ENCODE measurements at regions not wholly inside any gene's neighbourhood (a gene's known extent, or its start where the extent isn't known, plus 50 kb on each side); places are given as distances from the start of the nearest gene placed in this dataset.

DNA sequence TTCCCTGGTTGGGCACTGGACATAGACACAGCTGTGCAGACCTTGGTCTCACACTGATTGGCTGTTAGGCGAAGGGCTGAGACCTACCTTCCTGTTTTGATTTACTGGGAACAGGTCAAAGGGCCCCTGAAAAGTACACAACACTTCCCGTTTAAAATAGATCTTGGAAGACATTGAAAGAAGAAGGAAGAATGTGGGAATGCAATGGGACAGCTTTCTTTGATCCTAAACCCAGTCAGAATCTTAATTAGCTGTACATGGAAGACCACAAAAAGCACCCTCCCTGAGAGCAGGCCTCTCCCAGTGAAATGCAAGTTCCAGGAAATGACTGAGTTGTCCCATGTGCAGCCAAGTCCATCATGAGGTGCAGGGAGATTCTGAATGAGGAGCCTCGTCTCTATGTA lies 83.6 kb upstream of the EXOC2 start:
- no peaks in the 10 kb centered on the region for H3K9me3 ChIP-seq (ENCODE audit: control insufficient read depth, insufficient read depth, low read depth, low read length)
- H3K4me1 ChIP-seq (ENCODE audit: control insufficient read depth, insufficient read depth, low read length), result peaks cover 2% of the 10 kb centered on the region; the same call in 1 of the 2 replicates
- POLR2A ChIA-PET, result no interaction called here
- H3K27ac ChIP-seq (ENCODE audit: extremely low read depth, low read depth, low read length), result no peak overlapping the region
- no peak for TF ChIP-seq ZXDB (tag by site-specific recombination; IDR thresholded peaks at IDR 0.05)
- TF ChIP-seq FEZF1 (tag by site-specific recombination; IDR thresholded peaks at IDR 0.05), result no peak
- no peak for TF ChIP-seq MZF1 (tag by site-specific recombination; IDR thresholded peaks at IDR 0.05; ENCODE audit: borderline replicate concordance)
- TF ChIP-seq ZNF558 (tag by site-specific recombination; IDR thresholded peaks at IDR 0.05), result no peak
- TF ChIP-seq ZNF521 (tag by site-specific recombination; IDR thresholded peaks at IDR 0.05), result no peak
- TF ChIP-seq KLF8 (tag by site-specific recombination; IDR thresholded peaks at IDR 0.05), result no peak
- TF ChIP-seq ZBTB8A (tag by site-specific recombination; IDR thresholded peaks at IDR 0.05), result no peak
- TF ChIP-seq ZNF311 (tag by site-specific recombination; IDR thresholded peaks at IDR 0.05; ENCODE audit: borderline replicate concordance), result no peak
- no peak for TF ChIP-seq ZNF449 (tag by site-specific recombination; IDR thresholded peaks at IDR 0.05)
- no peak for TF ChIP-seq GLI4 (tag by site-specific recombination; IDR thresholded peaks at IDR 0.05)
- TF ChIP-seq ZNF629 (tag by site-specific recombination; IDR thresholded peaks at IDR 0.05), result no peak
- no peak for TF ChIP-seq ZNF701 (tag by site-specific recombination; IDR thresholded peaks at IDR 0.05)
- no peak for TF ChIP-seq ZNF776 (tag by site-specific recombination; IDR thresholded peaks at IDR 0.05; ENCODE audit: borderline replicate concordance)
- no peak overlapping the region for H3K4me3 ChIP-seq (ENCODE audit: low read depth, low read length)
- H3K36me3 ChIP-seq (ENCODE audit: control insufficient read depth in 2 of 2, insufficient read depth in 1 of 2, low read length in 2 of 2), result no peaks in the 10 kb centered on the region
- CTCF ChIA-PET, result interaction anchor here (0.6 to 1.4 kb wide), 4 partner anchors 8 to 541 kb away, joined by 3 to 8 read pairs (median 4); no protein-coding TSS in a partner anchor

GRCh38 chr6:775863-776262 lies 82.9 kb upstream of the EXOC2 start:
- Histone ChIP-seq H3K9me3 (ENCODE audit: control insufficient read depth, insufficient read depth, low read depth, low read length) (no peaks in the 10 kb centered on the region), H3K36me3 (ENCODE audit: control insufficient read depth in 2 of 2, insufficient read depth in 1 of 2, low read length in 2 of 2) (no peaks in the 10 kb centered on the region), H3K4me1 (ENCODE audit: control insufficient read depth, insufficient read depth, low read length) (no peaks in the 10 kb centered on the region), H3K4me3 (ENCODE audit: low read depth, low read length) (no peak overlapping the region), H3K27ac (ENCODE audit: extremely low read depth, low read depth, low read length) (no peak overlapping the region)
- ChIA-PET CTCF (interaction anchor here (0.6 to 1.4 kb wide), 5 partner anchors 9 to 605 kb away, joined by 3 to 8 read pairs (median 4); no protein-coding TSS in a partner anchor), POLR2A (no interaction called here)
- TF ChIP-seq KLF17 (tag by site-specific recombination; IDR thresholded peaks at IDR 0.05), result no peak
- no peak for TF ChIP-seq ZNF791 (tag by site-specific recombination; IDR thresholded peaks at IDR 0.05)
- TF ChIP-seq ATF2 (tag by site-specific recombination; IDR thresholded peaks at IDR 0.05; ENCODE audit: low read depth), result peak; percentile 82; the same call in 1 of the 2 replicates
- TF ChIP-seq ZNF335 (tag by site-specific recombination; conservative IDR thresholded peaks at IDR 0.05), result 0 out of 2 replicates have a peak, but pooled peaks have one; percentile 23
- TF ChIP-seq RBAK (tag by site-specific recombination; IDR thresholded peaks at IDR 0.05), result no peak
- TF ChIP-seq, protein P1, sequence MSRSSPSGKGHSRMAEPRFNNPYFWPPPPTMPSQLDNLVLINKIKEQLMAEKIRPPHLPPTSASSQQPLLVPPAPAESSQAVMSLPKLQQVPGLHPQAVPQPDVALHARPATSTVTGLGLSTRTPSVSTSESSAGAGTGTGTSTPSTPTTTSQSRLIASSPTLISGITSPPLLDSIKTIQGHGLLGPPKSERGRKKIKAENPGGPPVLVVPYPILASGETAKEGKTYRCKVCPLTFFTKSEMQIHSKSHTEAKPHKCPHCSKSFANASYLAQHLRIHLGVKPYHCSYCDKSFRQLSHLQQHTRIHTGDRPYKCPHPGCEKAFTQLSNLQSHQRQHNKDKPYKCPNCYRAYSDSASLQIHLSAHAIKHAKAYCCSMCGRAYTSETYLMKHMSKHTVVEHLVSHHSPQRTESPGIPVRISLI (tag by site-specific recombination; IDR thresholded peaks at IDR 0.05), result no peak
- TF ChIP-seq, protein P2, sequence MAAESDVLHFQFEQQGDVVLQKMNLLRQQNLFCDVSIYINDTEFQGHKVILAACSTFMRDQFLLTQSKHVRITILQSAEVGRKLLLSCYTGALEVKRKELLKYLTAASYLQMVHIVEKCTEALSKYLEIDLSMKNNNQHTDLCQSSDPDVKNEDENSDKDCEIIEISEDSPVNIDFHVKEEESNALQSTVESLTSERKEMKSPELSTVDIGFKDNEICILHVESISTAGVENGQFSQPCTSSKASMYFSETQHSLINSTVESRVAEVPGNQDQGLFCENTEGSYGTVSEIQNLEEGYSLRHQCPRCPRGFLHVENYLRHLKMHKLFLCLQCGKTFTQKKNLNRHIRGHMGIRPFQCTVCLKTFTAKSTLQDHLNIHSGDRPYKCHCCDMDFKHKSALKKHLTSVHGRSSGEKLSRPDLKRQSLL (tag by site-specific recombination; IDR thresholded peaks at IDR 0.05), result no peak
- no peak for TF ChIP-seq FEZF1 (tag by site-specific recombination; IDR thresholded peaks at IDR 0.05)
